ENCODE measurements at regions not wholly inside any gene's neighbourhood (a gene's known extent, or its start where the extent isn't known, plus 50 kb on each side); places are given as distances from the start of the nearest gene placed in this dataset.
"Not testable (repeated sequence)": the region's sequence is repeated elsewhere in the genome, so short reads cannot be mapped to it uniquely, and the experiment has no call there.

DNA sequence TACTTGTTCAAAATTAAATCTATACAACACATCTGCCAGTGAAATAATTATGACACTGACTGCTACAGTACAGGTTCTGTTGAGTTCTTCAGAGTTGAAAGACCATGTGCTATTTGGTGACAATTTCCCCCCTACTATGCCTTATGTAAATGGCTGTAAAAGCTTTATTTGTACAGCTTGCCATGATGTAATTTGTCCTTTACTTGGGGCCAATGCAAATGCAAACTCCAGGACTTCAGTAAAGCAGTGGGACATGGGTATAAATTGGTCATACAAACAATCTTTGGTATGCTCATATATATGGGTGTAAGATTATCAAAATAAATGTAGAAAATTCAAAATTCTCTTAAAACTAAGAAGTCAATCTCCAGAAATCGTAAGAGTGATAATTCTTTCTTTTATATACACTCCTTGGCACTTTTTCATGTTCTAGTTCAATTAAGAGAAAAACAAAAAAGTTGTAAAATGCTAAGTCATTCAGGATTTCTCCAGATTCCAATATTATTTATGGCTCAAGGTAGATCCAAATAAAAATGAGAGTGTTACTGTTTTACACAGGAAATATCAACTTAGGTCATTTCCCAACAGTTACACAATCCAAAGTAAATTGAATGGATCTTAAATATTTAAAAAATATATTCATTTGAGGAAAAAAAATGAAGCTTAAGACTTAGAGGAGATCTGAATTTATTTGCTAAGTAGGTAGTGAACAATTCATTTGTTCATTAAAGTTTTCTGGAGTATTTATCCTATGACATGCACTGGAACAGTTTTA lies 1310.5 kb upstream of the CITED2 start:
- DNase-seq, result no peak

DNA sequence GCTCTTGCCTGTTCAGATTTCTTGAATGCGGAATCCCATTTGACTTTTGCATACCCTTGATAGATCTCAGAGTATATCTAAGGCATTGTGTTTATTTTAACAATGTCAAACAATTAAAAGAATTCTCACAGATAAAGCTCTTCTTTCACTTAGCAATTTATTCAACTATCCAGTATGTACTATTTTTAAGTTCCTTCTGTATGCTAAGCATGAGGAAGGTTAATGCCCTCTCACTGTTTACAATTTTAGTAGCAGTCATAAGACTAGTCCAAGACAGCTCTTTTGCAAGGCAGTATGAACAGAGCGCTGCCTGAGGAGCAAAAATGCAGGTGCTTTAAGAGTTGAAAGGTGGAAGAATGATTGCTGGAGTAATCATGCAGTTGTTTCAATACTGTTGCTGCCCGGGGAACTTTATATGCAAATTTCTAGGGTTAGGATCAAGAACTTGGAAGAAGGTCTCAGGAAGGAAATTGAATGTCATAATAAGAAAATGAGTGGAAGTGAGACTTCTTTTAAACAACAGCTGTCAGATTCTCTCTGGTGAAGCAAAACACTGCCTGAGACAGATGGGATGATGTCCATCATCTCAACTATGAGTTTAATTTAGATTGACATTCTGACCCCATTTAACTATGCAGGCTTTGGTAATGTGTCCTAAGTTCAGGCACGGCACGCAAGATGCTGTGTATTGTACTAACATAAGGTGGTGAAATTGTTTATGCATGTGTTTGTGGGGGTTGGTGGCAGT lies 1303.5 kb upstream of the CITED2 start:
- no peak for DNase-seq

DNA sequence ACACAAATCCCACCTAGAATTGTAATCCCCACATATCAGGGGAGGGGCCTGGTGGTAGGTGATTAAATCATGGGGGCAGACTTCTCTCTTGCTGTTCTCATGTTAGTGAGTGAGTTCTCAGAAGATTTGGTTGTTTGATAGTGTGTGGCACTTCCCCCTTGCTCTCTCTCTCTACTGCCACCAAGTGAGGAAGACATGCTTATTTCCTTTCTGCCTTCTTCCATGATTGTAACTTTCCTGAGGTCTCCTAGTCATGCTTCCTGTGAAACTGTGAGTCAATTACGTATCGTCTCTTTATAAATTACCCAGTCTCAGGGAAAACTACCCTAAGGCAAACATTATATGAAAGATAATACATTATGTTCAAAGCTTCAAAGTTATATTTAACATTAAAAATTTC lies 1297.5 kb upstream of the CITED2 start:
- no peak for DNase-seq

DNA sequence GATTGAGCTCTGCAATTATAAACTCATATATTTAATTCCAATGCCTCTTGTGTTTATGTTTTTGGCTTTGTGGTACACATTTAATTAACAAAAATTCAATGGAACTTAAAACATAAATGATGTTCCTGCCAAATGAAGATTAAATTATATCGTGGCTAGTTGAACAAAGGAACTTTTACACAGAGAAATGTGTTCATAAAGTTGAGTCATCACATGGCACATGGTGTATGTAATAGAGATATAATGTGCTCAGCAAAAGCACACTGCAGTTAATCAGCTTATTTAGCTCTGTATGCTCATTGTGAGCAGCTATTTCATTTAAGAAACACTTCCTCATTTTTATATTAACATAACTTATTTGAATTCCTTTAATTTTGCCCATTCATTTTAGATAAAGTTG lies 1295.6 kb upstream of the CITED2 start:
- no peak for DNase-seq

DNA sequence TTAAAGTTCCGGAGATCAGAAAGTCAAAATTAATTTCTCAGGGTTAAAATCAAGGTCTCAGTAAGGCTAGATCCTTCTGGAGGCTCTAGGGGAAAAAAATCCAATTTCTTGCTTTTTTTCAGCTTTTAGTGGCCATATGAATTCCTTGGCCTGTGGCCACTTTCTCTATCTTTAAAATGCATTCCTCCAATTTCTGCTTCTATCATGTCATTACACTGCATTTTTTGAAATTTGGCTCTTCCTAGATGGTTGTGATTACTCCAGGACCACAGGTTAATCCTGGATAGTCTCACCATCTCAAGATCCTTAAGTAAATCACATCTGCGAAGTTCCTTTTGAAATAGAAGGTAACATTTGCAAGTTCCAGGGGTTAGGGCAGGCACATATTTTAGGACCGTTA lies 1294.9 kb upstream of the CITED2 start:
- no peak for DNase-seq

DNA sequence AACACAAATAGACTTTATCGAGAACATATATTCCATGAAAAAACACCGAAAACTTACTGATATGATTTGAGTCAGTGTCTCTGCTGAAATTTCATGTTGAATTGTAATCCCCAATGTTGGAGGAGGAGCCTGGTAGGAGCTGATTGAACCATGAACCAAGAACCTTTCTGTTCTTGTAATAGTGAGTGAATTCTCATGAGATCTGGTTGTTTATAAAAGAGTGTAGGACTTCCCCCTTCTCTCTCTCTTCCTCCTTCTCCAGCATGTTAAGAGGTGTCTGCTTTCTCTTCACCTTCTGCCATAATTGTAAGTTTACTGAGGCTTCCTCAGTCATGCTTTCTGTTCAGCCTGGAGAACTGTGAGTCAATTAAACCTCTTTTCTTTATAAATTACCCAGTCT lies 1289.3 kb upstream of the CITED2 start:
- DNase-seq, result no peak

DNA sequence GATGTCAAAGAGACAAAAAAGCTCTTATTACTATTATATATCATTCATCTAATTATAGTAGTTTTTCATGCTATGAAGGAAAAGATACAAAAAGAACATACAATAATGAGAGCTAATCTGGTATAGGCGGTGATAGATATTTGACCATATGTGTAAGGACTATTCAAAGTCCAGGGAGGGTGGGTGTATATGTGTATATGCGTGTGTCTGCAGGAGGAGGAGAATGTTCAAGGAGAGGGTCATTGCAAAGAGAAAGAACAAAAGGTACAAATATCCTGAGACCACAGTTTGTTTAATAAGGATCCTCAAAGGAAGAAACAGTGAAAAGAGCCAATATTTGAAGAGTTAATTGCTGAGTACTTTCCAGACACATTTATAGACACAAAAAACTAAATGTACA lies 1288.6 kb upstream of the CITED2 start:
- no peak for DNase-seq

GRCh38 chr6:140661691-140662090 lies 1287.2 kb upstream of the CITED2 start:
- DNase-seq, result no peak

DNA sequence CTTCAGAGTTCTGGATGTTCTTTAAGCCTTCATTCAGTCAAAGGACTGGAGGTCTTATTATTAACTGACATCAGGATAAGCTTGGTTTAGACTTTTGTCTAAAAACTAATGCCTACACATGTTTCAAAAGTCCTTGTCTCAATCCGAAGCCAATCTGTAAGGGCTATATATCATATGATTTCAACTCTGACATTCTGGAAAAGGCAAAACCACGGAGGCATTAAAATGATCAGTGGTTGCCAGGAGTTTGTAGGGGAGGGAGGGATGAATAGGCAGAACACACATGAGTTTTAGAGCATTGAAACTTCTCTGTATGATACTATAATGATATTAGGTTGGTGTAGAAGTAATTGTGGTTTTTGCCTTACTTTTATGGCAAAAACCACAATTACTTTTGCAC lies 1285.8 kb upstream of the CITED2 start:
- no peak for DNase-seq

GRCh38 chr6:140653972-140654371 lies 1279.5 kb upstream of the CITED2 start:
- DNase-seq, result no peak

DNA sequence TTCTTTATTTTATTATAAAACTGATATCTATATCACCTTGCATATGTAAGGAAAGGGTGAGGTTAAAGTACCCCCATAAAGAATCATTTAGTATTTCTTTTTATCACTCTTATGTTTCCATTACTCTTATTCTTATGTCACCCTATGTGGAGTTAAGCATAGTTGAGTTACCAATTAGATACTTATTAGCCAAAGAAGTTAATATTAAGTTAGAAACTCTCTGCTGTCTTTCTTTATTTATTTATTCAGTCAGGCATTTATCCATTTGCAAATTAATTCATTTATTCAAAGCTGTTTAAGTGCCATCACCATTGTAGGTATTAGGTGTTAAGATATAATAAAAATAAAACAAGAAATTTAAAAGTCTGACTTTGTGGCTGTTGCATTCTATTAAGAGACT lies 1279.1 kb upstream of the CITED2 start:
- no peak for DNase-seq

- not testable (repeated sequence) for DNase-seq
Observed at GRCh38 chr6:140649502-140649901, 1275.1 kb upstream of the CITED2 start.

DNA sequence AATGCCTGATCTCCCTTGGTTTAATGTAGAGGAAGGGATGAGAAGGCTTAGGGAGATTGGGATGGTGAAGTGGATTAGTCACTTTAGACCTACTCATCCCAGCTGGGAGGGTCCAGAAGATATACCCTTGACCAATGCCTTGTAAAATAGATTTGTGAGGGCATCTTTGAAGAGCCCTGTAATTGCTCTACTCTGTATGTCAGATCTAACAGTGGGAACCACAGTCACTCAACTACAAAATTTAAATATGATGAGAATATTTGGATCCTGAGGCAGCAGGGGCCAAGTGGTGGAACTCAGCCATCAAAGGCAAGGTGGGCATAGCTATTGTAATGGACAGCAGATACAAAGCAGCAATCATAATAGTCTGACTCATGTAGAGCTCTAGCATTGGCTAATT lies 1272.9 kb upstream of the CITED2 start:
- not testable (repeated sequence) for DNase-seq

GRCh38 chr6:140644017-140644416 lies 1269.6 kb upstream of the CITED2 start:
- no peak for DNase-seq

- DNase-seq, result no peak
Observed at GRCh38 chr6:140641412-140641811, 1267.0 kb upstream of the CITED2 start.

DNA sequence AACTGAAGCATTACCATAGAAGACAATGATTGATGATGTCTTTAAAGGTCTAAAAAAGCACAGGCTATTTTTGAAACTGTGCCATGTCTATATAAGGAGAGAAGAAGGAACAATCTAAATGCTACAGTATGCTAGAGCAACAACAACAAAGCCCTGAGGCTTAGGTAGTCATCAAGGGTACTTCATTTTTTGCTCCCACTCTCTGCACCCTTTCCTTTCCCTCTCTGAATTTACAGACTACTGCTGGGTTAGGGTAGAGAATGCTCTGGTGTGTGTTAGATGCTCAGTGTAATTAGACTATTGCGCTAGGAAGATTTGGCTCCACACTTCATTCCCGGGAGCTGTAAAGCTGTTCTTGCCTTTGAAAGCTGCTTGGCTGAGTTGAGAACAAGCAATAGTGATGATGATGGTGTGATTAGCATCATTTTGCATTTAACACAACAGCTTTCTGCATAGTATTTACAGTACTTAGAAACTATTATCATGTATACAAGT lies 1262.5 kb upstream of the CITED2 start:
- DNase-seq, result no peak

GRCh38 chr6:140636271-140636907 lies 1261.9 kb upstream of the CITED2 start:
- no peak for DNase-seq

GRCh38 chr6:140627002-140627401 lies 1252.6 kb upstream of the CITED2 start:
- DNase-seq, result no peak

- DNase-seq, result no peak
Observed at GRCh38 chr6:140623498-140623897, 1249.0 kb upstream of the CITED2 start.

DNA sequence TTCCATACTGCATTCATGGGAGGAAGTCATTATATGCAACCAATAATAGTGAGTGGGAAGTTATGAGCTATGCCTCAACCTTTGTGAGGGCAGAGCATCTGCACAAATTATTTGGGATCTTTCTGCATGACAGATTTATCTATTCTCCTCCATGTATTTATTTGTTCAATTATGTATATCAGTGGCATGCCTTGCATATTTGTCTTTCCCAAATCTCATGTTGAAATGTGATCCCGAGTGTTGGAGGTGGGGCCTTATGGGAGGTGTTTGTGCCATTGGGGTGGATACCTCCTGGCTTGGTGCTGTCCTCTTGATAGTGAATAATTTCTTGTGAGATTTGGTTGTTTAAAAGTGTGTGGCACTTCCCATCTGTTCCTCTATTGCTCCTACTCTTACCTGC lies 1246.0 kb upstream of the CITED2 start:
- DNase-seq, result no peak

GRCh38 chr6:140609956-140610355 lies 1235.5 kb upstream of the CITED2 start:
- DNase-seq, result no peak

DNA sequence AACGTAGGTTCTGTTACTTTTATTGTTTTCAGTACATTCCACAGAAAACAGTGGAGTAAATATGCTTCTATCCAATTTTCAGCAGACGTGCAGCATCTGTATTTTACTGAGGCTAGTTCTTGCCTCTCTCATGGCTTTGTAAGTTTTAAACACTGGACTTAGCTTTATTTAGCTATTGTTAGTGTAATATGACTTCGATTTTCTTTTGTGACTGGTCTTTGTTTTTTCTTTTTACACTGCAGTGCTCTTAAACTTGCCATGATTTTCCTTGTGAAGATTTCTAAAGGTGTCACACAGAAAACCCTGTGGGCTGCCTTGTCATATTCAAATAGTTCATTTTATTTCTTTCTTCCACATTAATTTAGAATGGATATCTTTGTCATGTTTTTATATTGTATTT lies 1234.9 kb upstream of the CITED2 start:
- no peak for DNase-seq

DNA sequence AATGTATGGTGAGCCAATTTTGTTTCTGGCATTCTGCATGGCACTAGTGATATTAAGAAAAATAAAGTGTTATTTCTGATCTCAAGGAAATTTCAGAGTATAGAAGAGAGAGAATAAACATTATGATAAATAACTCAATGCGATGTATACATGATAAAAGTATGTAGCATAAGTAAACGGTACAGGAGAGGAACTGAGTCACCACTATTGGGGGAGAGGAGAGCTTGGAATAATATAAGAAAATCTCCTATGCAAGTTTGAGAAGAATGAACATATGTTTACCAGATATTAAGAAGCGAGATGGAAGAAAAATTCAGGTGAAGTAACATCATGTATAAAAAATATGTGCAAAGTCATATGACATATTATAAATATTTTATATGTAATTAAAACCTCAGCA lies 1230.3 kb upstream of the CITED2 start:
- DNase-seq, result no peak
